ENCODE measurements at regions not wholly inside any gene's neighbourhood (a gene's known extent, or its start where the extent isn't known, plus 50 kb on each side); places are given as distances from the start of the nearest gene placed in this dataset.

DNA sequence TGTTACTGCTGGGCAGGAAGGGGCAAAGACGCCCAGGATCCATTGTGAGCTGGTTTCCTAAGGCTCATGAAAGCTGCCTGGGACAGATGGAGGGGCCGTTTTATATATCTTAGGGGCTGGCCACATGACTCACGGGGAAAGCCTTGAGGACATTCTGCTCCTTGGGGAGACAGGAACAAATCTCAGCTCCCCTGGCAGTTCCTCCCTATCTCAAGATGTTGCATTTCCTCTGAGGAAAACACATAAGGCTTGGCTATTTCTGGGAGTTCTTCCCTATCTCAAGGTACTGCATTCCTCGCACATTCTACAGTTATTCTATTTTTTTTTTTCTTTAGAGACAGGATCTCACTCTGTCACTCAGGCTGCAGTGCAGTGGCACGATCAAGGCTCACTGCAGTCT, 804.6 kb upstream of the TENM3 start:
- no peak for DNase-seq (ENCODE audit: insufficient read length, low spot score, missing footprints)
- H3K4me2 ChIP-seq (ENCODE audit: insufficient read depth, low read length), result no peak overlapping the region
- H2AFZ ChIP-seq (ENCODE audit: low read length), result no peak overlapping the region
- no peak overlapping the region for H3K27ac ChIP-seq (ENCODE audit: low read depth, low read length)
- H3K4me1 ChIP-seq (ENCODE audit: insufficient read depth, low read length), result no peaks in the 10 kb centered on the region
- no peaks in the 10 kb centered on the region for H3K27me3 ChIP-seq (ENCODE audit: insufficient read depth, low read length)
- no peaks in the 10 kb centered on the region for H3K79me2 ChIP-seq (ENCODE audit: insufficient read depth, low read length)
- H3K9me3 ChIP-seq (ENCODE audit: low read depth, low read length), result no peaks in the 10 kb centered on the region
- TF ChIP-seq, protein P1, sequence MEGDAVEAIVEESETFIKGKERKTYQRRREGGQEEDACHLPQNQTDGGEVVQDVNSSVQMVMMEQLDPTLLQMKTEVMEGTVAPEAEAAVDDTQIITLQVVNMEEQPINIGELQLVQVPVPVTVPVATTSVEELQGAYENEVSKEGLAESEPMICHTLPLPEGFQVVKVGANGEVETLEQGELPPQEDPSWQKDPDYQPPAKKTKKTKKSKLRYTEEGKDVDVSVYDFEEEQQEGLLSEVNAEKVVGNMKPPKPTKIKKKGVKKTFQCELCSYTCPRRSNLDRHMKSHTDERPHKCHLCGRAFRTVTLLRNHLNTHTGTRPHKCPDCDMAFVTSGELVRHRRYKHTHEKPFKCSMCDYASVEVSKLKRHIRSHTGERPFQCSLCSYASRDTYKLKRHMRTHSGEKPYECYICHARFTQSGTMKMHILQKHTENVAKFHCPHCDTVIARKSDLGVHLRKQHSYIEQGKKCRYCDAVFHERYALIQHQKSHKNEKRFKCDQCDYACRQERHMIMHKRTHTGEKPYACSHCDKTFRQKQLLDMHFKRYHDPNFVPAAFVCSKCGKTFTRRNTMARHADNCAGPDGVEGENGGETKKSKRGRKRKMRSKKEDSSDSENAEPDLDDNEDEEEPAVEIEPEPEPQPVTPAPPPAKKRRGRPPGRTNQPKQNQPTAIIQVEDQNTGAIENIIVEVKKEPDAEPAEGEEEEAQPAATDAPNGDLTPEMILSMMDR (IDR thresholded peaks at IDR 0.05; ENCODE audit: extremely low read depth, low read depth, low read length), result no peak
- H3K4me3 ChIP-seq (ENCODE audit: insufficient read depth, low read length), result no peak overlapping the region
- H4K20me1 ChIP-seq (ENCODE audit: insufficient read depth, low read length), result no peaks in the 10 kb centered on the region
- no peaks in the 10 kb centered on the region for H3K36me3 ChIP-seq (ENCODE audit: insufficient read depth, low read length)

DNA sequence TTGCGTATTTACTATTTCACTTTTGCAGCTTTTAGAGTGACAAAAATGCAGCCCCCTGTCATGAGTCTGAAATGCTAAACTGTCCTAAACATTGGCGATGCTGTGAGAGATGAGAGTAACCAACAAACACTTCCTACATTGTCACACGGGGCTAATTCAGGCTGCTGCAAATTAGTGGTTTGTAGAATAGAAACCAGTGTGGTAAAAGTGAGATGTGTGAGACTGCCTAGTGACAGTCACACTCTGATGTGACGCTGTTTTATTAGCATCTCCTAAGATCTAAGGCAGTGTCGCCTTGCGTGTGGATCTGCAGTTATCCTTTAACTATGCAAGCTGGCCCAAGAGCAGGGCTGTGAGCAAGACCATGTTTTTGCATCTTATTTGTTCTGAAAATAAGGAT, 800.2 kb upstream of the TENM3 start:
- no peaks in the 10 kb centered on the region for H3K79me2 ChIP-seq (ENCODE audit: insufficient read depth, low read length)
- H3K4me2 ChIP-seq (ENCODE audit: insufficient read depth, low read length), result no peak overlapping the region
- H3K4me1 ChIP-seq (ENCODE audit: insufficient read depth, low read length), result no peaks in the 10 kb centered on the region
- H3K9me3 ChIP-seq (ENCODE audit: low read depth, low read length), result no peaks in the 10 kb centered on the region
- H3K27me3 ChIP-seq (ENCODE audit: insufficient read depth, low read length), result no peaks in the 10 kb centered on the region
- DNase-seq (ENCODE audit: insufficient read length, low spot score, missing footprints), result no peak
- no peaks in the 10 kb centered on the region for H3K36me3 ChIP-seq (ENCODE audit: insufficient read depth, low read length)
- H3K4me3 ChIP-seq (ENCODE audit: insufficient read depth, low read length), result no peak overlapping the region
- no peaks in the 10 kb centered on the region for H4K20me1 ChIP-seq (ENCODE audit: insufficient read depth, low read length)
- H2AFZ ChIP-seq (ENCODE audit: low read length), result no peak overlapping the region
- TF ChIP-seq, protein P1 (IDR thresholded peaks at IDR 0.05; ENCODE audit: extremely low read depth, low read depth, low read length), result no peak
- no peak overlapping the region for H3K27ac ChIP-seq (ENCODE audit: low read depth, low read length)

DNA sequence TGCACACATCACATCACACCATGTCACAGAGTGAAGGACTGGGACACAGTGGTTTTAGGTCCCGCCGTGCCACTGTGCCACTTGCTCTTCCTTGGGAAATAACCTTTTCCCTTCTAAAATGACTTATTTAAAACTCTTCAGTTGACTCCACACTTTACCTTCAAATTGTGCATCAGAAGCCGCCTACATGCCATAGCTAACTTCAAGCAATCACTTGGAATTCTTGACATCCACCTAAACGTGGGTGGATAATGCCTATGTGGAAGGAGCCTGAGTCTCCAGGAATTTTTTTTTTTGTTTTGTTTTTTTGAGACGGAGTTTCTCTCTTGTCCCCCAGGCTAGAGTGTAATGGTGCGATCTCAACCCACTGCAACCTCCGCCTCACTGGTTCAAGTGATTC, 777.4 kb upstream of the TENM3 start:
- TF ChIP-seq, protein P1 (IDR thresholded peaks at IDR 0.05; ENCODE audit: extremely low read depth, low read depth, low read length), result no peak
- no peak overlapping the region for H3K4me2 ChIP-seq (ENCODE audit: insufficient read depth, low read length)
- H4K20me1 ChIP-seq (ENCODE audit: insufficient read depth, low read length), result no peaks in the 10 kb centered on the region
- H3K27ac ChIP-seq (ENCODE audit: low read depth, low read length), result no peak overlapping the region
- no peaks in the 10 kb centered on the region for H3K79me2 ChIP-seq (ENCODE audit: insufficient read depth, low read length)
- H3K4me3 ChIP-seq (ENCODE audit: insufficient read depth, low read length), result no peak overlapping the region
- H3K4me1 ChIP-seq (ENCODE audit: insufficient read depth, low read length), result no peaks in the 10 kb centered on the region
- no peaks in the 10 kb centered on the region for H3K9me3 ChIP-seq (ENCODE audit: low read depth, low read length)
- H3K36me3 ChIP-seq (ENCODE audit: insufficient read depth, low read length), result no peaks in the 10 kb centered on the region
- no peaks in the 10 kb centered on the region for H3K27me3 ChIP-seq (ENCODE audit: insufficient read depth, low read length)
- no peak for DNase-seq (ENCODE audit: insufficient read length, low spot score, missing footprints)
- H2AFZ ChIP-seq (ENCODE audit: low read length), result no peak overlapping the region

DNA sequence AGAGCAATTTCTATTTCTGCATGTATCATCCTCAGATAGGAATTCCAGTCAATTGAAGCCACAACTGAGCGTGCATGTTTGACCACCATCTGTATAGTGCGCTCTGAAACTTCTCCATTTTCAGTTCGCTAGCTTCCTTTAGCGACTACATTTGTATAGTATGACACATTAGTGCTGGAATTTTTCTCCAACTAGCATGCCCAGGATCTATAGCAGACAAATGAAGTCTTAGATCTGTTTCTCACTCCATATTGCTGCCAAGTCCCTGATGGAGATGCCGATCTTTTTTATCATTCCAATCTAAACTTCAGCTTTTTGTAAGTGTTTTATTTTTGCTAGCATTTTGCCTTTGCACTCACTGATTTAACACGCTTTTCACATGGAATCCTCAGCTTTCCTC, 774.8 kb upstream of the TENM3 start:
- no peak for DNase-seq (ENCODE audit: insufficient read length, low spot score, missing footprints)
- TF ChIP-seq, protein P1 (IDR thresholded peaks at IDR 0.05; ENCODE audit: extremely low read depth, low read depth, low read length), result no peak
- no peaks in the 10 kb centered on the region for H3K4me1 ChIP-seq (ENCODE audit: insufficient read depth, low read length)
- H3K27me3 ChIP-seq (ENCODE audit: insufficient read depth, low read length), result no peaks in the 10 kb centered on the region
- no peaks in the 10 kb centered on the region for H3K9me3 ChIP-seq (ENCODE audit: low read depth, low read length)
- no peaks in the 10 kb centered on the region for H3K36me3 ChIP-seq (ENCODE audit: insufficient read depth, low read length)
- H3K27ac ChIP-seq (ENCODE audit: low read depth, low read length), result no peak overlapping the region
- H3K4me2 ChIP-seq (ENCODE audit: insufficient read depth, low read length), result no peak overlapping the region
- no peak overlapping the region for H2AFZ ChIP-seq (ENCODE audit: low read length)
- H4K20me1 ChIP-seq (ENCODE audit: insufficient read depth, low read length), result no peaks in the 10 kb centered on the region
- no peak overlapping the region for H3K4me3 ChIP-seq (ENCODE audit: insufficient read depth, low read length)
- H3K79me2 ChIP-seq (ENCODE audit: insufficient read depth, low read length), result no peaks in the 10 kb centered on the region
